ENCODE measurements at regions not wholly inside any gene's neighbourhood (a gene's known extent, or its start where the extent isn't known, plus 50 kb on each side); places are given as distances from the start of the nearest gene placed in this dataset.

- H3K27me3 Mint-ChIP-seq, result no peaks in the 10 kb centered on the region
- POLR2A ChIA-PET, result interaction anchor here (0.9 to 1.2 kb wide), 3 partner anchors 9 to 77 kb away, joined by 3 to 5 read pairs (median 4); no protein-coding TSS in a partner anchor
- peaks cover 0 to 5% (median 2%) of the 10 kb centered on the region in 9 donors for H3K9me3 Mint-ChIP-seq
- peaks cover 23 to 38% (median 33%) of the 10 kb centered on the region in 4 donors for H3K4me1 Mint-ChIP-seq
- ATAC-seq (no peak), DNase-seq (no peak)
- H3K4me3 Mint-ChIP-seq, result peak overlapping the region in 1 of 10 donors; percentile 27
- peaks cover 0 to 2% (median 0%) of the 10 kb centered on the region in 3 donors for H3K36me3 Mint-ChIP-seq
- peak overlapping the region in 2 of 10 donors; percentile 48 to 68 for H3K27ac Mint-ChIP-seq
Measured at GRCh38 chr1:185644531-185644930, 89.7 kb upstream of the HMCN1 start.

GRCh38 chr1:185636848-185637247, 97.3 kb upstream of the HMCN1 start:
- ATAC-seq, result no peak
- peaks cover 0 to 5% (median under 1%) of the 10 kb centered on the region in 4 donors for H3K4me1 Mint-ChIP-seq

GRCh38 chr1:185634704-185635103, 99.5 kb upstream of the HMCN1 start:
- POLR2A ChIA-PET, result interaction anchor here (0.7 kb wide), 1 partner anchor 20 kb away, joined by 3 read pairs; no protein-coding TSS in a partner anchor

More at GRCh38 chr1:185636848-185637247, 97.3 kb upstream of the HMCN1 start:
- Mint-ChIP-seq H3K27me3 (peaks cover 0 to 3% (median 0%) of the 10 kb centered on the region in 5 donors), H3K4me3 (no peak overlapping the region), H3K9me3 (peaks cover 0 to 17% (median 9%) of the 10 kb centered on the region in 9 donors), H3K27ac (peak overlapping the region in 1 of 10 donors; percentile 32), H3K36me3 (peaks cover 0 to 14% (median 9%) of the 10 kb centered on the region in 3 donors)
- POLR2A ChIA-PET, result interaction anchor here (0.8 kb wide), 1 partner anchor 35 kb away, joined by 3 read pairs; no protein-coding TSS in a partner anchor
- no peak for DNase-seq

GRCh38 chr1:185632659-185633423, 101.3 kb upstream of the HMCN1 start:
- POLR2A ChIA-PET, result no interaction called here
- H3K36me3 Mint-ChIP-seq, result peaks cover 0 to 9% (median 7%) of the 10 kb centered on the region in 3 donors
- DNase-seq, result no peak
- peaks cover 0 to 5% (median under 1%) of the 10 kb centered on the region in 4 donors for H3K4me1 Mint-ChIP-seq
- ATAC-seq, result no peak
- H3K27ac Mint-ChIP-seq, result no peak overlapping the region
- no peak overlapping the region for H3K4me3 Mint-ChIP-seq
- peaks cover 0 to 3% (median 0%) of the 10 kb centered on the region in 5 donors for H3K27me3 Mint-ChIP-seq
- H3K9me3 Mint-ChIP-seq, result peaks cover 0 to 14% (median 4%) of the 10 kb centered on the region in 9 donors

More at GRCh38 chr1:185634704-185635103, 99.5 kb upstream of the HMCN1 start:
- DNase-seq, result no peak
- Mint-ChIP-seq H3K4me3 (no peak overlapping the region), H3K27ac (no peak overlapping the region), H3K27me3 (peaks cover 0 to 3% (median 0%) of the 10 kb centered on the region in 5 donors), H3K36me3 (peaks cover 0 to 14% (median 9%) of the 10 kb centered on the region in 3 donors), H3K9me3 (peaks cover 0 to 17% (median 9%) of the 10 kb centered on the region in 9 donors), H3K4me1 (peaks cover 0 to 5% (median under 1%) of the 10 kb centered on the region in 4 donors)
- no peak for ATAC-seq

- Mint-ChIP-seq H3K27ac (peak overlapping the region in 2 of 10 donors; percentile 0 to 10), H3K4me3 (no peak overlapping the region), H3K27me3 (peaks cover 0 to 3% (median 0%) of the 10 kb centered on the region in 5 donors), H3K4me1 (peaks cover 0 to 3% (median under 1%) of the 10 kb centered on the region in 4 donors), H3K36me3 (peaks cover 0 to 9% (median 7%) of the 10 kb centered on the region in 3 donors), H3K9me3 (peaks cover 0 to 11% (median 4%) of the 10 kb centered on the region in 9 donors)
- DNase-seq (no peak), ATAC-seq (no peak)
- POLR2A ChIA-PET, result interaction anchor here (0.6 kb wide), 1 partner anchor 898 kb away, joined by 3 read pairs; no protein-coding TSS in a partner anchor
Measured at GRCh38 chr1:185631843-185632242, 102.3 kb upstream of the HMCN1 start.

GRCh38 chr1:185627761-185628501, 106.3 kb upstream of the HMCN1 start:
- H3K36me3 Mint-ChIP-seq, result peaks cover 0 to 2% (median 0%) of the 10 kb centered on the region in 3 donors
- no peaks in the 10 kb centered on the region for H3K4me1 Mint-ChIP-seq
- no peak overlapping the region for H3K4me3 Mint-ChIP-seq
- peaks cover 0 to 3% (median 0%) of the 10 kb centered on the region in 9 donors for H3K9me3 Mint-ChIP-seq
- POLR2A ChIA-PET, result no interaction called here
- no peak for DNase-seq
- no peaks in the 10 kb centered on the region for H3K27me3 Mint-ChIP-seq
- peak overlapping the region in 2 of 10 donors; percentile 10 to 48 for H3K27ac Mint-ChIP-seq
- ATAC-seq, result no peak

GRCh38 chr1:185627171-185627570, 107.0 kb upstream of the HMCN1 start:
- no peaks in the 10 kb centered on the region for H3K4me1 Mint-ChIP-seq
- H3K27me3 Mint-ChIP-seq, result no peaks in the 10 kb centered on the region
- no peak overlapping the region for H3K4me3 Mint-ChIP-seq
- peaks cover 0 to 2% (median 0%) of the 10 kb centered on the region in 3 donors for H3K36me3 Mint-ChIP-seq
- POLR2A ChIA-PET, result no interaction called here
- DNase-seq (no peak), ATAC-seq (no peak)
- H3K27ac Mint-ChIP-seq, result no peak overlapping the region
- peaks cover 0 to 5% (median 3%) of the 10 kb centered on the region in 9 donors for H3K9me3 Mint-ChIP-seq

- Mint-ChIP-seq H3K9me3 (peaks cover 0 to 13% (median 3%) of the 10 kb centered on the region in 9 donors), H3K36me3 (peaks cover 0 to 2% (median 0%) of the 10 kb centered on the region in 3 donors), H3K27ac (peak overlapping the region in 1 of 10 donors; percentile 72), H3K4me3 (no peak overlapping the region), H3K27me3 (no peaks in the 10 kb centered on the region), H3K4me1 (no peaks in the 10 kb centered on the region)
- POLR2A ChIA-PET, result no interaction called here
- DNase-seq (no peak), ATAC-seq (no peak)
Measured at GRCh38 chr1:185626344-185626743, 107.8 kb upstream of the HMCN1 start.

GRCh38 chr1:185610954-185611353, 123.2 kb upstream of the HMCN1 start:
- Mint-ChIP-seq H3K4me3 (no peak overlapping the region), H3K27ac (no peak overlapping the region), H3K9me3 (peaks cover 0 to 14% (median 7%) of the 10 kb centered on the region in 9 donors), H3K36me3 (peaks cover 2 to 12% (median 5%) of the 10 kb centered on the region in 3 donors), H3K4me1 (peaks cover 0 to 15% (median under 1%) of the 10 kb centered on the region in 4 donors), H3K27me3 (peaks cover 0 to 5% (median 0%) of the 10 kb centered on the region in 5 donors)
- POLR2A ChIA-PET, result no interaction called here
- DNase-seq, result no peak
- no peak for ATAC-seq

GRCh38 chr1:185608177-185608576, 126.0 kb upstream of the HMCN1 start:
- Mint-ChIP-seq H3K4me3 (no peak overlapping the region), H3K9me3 (peaks cover 0 to 6% (median 0%) of the 10 kb centered on the region in 9 donors), H3K4me1 (peaks cover 0 to 19% (median 0%) of the 10 kb centered on the region in 4 donors), H3K27ac (no peak overlapping the region), H3K27me3 (peaks cover 0 to 5% (median 0%) of the 10 kb centered on the region in 5 donors), H3K36me3 (peaks cover 0 to 4% (median 0%) of the 10 kb centered on the region in 3 donors)
- ATAC-seq (peak in 1 of 2 donors; percentile 30), DNase-seq (no peak)
- POLR2A ChIA-PET, result no interaction called here

- DNase-seq (no peak), ATAC-seq (peak in 1 of 2 donors; percentile 44)
- peaks cover 0 to 21% (median 0%) of the 10 kb centered on the region in 4 donors for H3K4me1 Mint-ChIP-seq
- no peaks in the 10 kb centered on the region for H3K36me3 Mint-ChIP-seq
- H3K4me3 Mint-ChIP-seq, result no peak overlapping the region
- H3K27ac Mint-ChIP-seq, result no peak overlapping the region
- POLR2A ChIA-PET, result interaction anchor here (1.1 kb wide), 2 partner anchors 30 to 36 kb away, joined by 3 read pairs; no protein-coding TSS in a partner anchor
- no peaks in the 10 kb centered on the region for H3K9me3 Mint-ChIP-seq
- no peaks in the 10 kb centered on the region for H3K27me3 Mint-ChIP-seq
Measured at GRCh38 chr1:185603158-185603557, 131.0 kb upstream of the HMCN1 start.

- no peak for ATAC-seq
- Mint-ChIP-seq H3K9me3 (no peaks in the 10 kb centered on the region), H3K36me3 (no peaks in the 10 kb centered on the region), H3K4me3 (no peak overlapping the region), H3K27me3 (no peaks in the 10 kb centered on the region), H3K27ac (no peak overlapping the region), H3K4me1 (peaks cover 0 to 11% (median under 1%) of the 10 kb centered on the region in 4 donors)
- no peak for DNase-seq
- POLR2A ChIA-PET, result no interaction called here
Measured at GRCh38 chr1:185601189-185601588, 133.0 kb upstream of the HMCN1 start.
